ENCODE measurements at regions not wholly inside any gene's neighbourhood (a gene's known extent, or its start where the extent isn't known, plus 50 kb on each side); places are given as distances from the start of the nearest gene placed in this dataset.

DNA sequence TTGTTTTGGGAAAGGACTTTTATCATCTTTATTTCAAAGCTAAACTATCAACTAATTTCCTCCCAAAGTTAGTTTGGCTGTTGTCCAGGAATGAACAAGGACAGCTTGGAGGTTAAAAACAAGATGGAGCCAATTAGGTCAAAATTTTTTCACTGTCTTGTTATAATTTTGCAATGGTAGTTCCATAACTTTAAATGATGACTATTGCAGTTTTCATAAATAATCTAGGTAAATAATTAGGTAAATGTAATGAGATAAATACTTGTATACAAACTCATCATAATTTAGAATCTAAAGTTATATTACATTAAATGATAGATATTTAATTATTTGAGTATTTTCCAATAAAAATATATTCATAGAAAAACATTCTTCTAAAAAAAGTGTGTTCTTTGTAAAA, 68.3 kb upstream of the DAZL start:
- Histone ChIP-seq H4K91ac (ENCODE audit: insufficient read depth, low read depth, low read length) (no peak overlapping the region), H3K23ac (ENCODE audit: low read depth, low read length) (no peak overlapping the region), H3K79me1 (ENCODE audit: low read depth in 1 of 2, low read length in 2 of 2) (no peaks in the 10 kb centered on the region), H3K4me2 (ENCODE audit: low read depth, low read length) (no peak overlapping the region), H3K56ac (ENCODE audit: extremely low read depth, insufficient read depth, low read length) (no peak overlapping the region), H4K5ac (ENCODE audit: low read depth, low read length) (no peak overlapping the region), H2BK5ac (ENCODE audit: low read depth, low read length, poor library complexity, severe bottlenecking) (no peak overlapping the region), H3K27me3 (ENCODE audit: control insufficient read depth, insufficient read depth, low read length) (no peaks in the 10 kb centered on the region), H3K27ac (ENCODE audit: insufficient read depth, low read length) (no peak overlapping the region), H4K8ac (ENCODE audit: low read depth in 2 of 2, low read length in 2 of 2) (no peak overlapping the region), H3K4me1 (ENCODE audit: control insufficient read depth, insufficient read depth, low read length) (no peaks in the 10 kb centered on the region), H3K4me3 (ENCODE audit: insufficient read depth, low read depth, low read length) (no peak overlapping the region), H4K20me1 (ENCODE audit: insufficient read depth, low read length) (no peaks in the 10 kb centered on the region), H3K9ac (ENCODE audit: low read depth, low read length) (no peak overlapping the region), H3K36me3 (ENCODE audit: control insufficient read depth, insufficient read depth, low read length) (no peaks in the 10 kb centered on the region), H3K14ac (replicated peaks; ENCODE audit: low read depth, low read length) (no peak overlapping the region), H2BK15ac (ENCODE audit: low read depth, low read length) (no peak overlapping the region), H2AFZ (replicated peaks; ENCODE audit: low read length, poor library complexity) (no peak overlapping the region), H3K18ac (ENCODE audit: low read depth, low read length) (no peak overlapping the region), H2AK9ac (replicated peaks; ENCODE audit: low read depth, low read length, poor library complexity) (no peak overlapping the region), H2BK20ac (ENCODE audit: low read depth, low read length) (no peak overlapping the region), H2AK5ac (ENCODE audit: low read depth, low read length) (no peak overlapping the region), H3K4ac (ENCODE audit: low read depth, low read length) (no peak overlapping the region), H2BK120ac (ENCODE audit: low read depth, low read length) (no peak overlapping the region), H3K9me3 (ENCODE audit: control insufficient read depth, insufficient read depth, low read length) (no peaks in the 10 kb centered on the region), H3K9me1 (ENCODE audit: insufficient read depth, low read length) (no peaks in the 10 kb centered on the region)
- TF ChIP-seq MAFK (IDR thresholded peaks at IDR 0.05; ENCODE audit: low read depth, low read length), result peak; percentile 58
- TF ChIP-seq MAZ (IDR thresholded peaks at IDR 0.05; ENCODE audit: borderline replicate concordance, low read depth, low read length), result no peak
- ChIA-PET POLR2A (ENCODE audit: unreplicated experiment) (interaction anchor here (1.0 kb wide), 1 partner anchor 14 kb away, joined by 4 read pairs; no protein-coding TSS in a partner anchor), CTCF (no interaction called here)
- dilution Hi-C loops (cut with HindIII; ENCODE audit: low sequenced_read_pairs, unreplicated experiment) (no loop called here), in situ Hi-C loops (cut with MboI; ENCODE audit: low sequenced_read_pairs) (no loop called here), intact Hi-C loops (cut with micrococcal nuclease) (no loop called here)
- DNase-seq (no peak), ATAC-seq (ENCODE audit: low read depth) (no peak)
- no TSS peak for BruUV-seq (replicated peaks)

All from IMR-90 (cell line).